Subcutaneous abdominal adipose tissue (tissue), 5 donors: ENCODE measurements at regions not wholly inside any gene's neighbourhood (a gene's known extent, or its start where the extent isn't known, plus 50 kb on each side); places are given as distances from the start of the nearest gene placed in this dataset.
"Not testable (repeated sequence)": the region's sequence is repeated elsewhere in the genome, so short reads cannot be mapped to it uniquely, and the experiment has no call there.

Experiments
- H3K27ac ChIP-seq: one replicate; pipeline ENCODE4 v1.7.0; 2013; ENCODE audit warnings: low read depth, mild to moderate bottlenecking, inconsistent platforms, low read length, moderate library complexity
- H3K27me3 ChIP-seq, 5 donors: one replicate each; pipeline ENCODE4 v1.7.0; 2013; ENCODE audit warnings: low read length in 5 of 5, inconsistent platforms in 1 of 5; ENCODE audit not compliant: control insufficient read depth in 5 of 5, insufficient read depth in 4 of 5
- H3K36me3 ChIP-seq, 5 donors: one replicate each; pipeline ENCODE4 v1.7.0; 2013; ENCODE audit warnings: low read length in 5 of 5; ENCODE audit not compliant: control insufficient read depth in 5 of 5, insufficient read depth in 5 of 5
- H3K4me1 ChIP-seq, 5 donors: one replicate each; pipeline ENCODE4 v1.7.0; 2013; ENCODE audit warnings: low read length in 5 of 5, mild to moderate bottlenecking in 3 of 5, moderate library complexity in 1 of 5; ENCODE audit not compliant: control insufficient read depth in 5 of 5, insufficient read depth in 5 of 5
- H3K4me3 ChIP-seq, 5 donors: one replicate each; pipeline ENCODE4 v1.7.0; 2013; ENCODE audit warnings: low read length in 5 of 5, low read depth in 1 of 5
- H3K9ac ChIP-seq, 5 donors: one replicate each; pipeline ENCODE4 v1.7.0; 2013; ENCODE audit warnings: low read length in 5 of 5, mild to moderate bottlenecking in 4 of 5, moderate library complexity in 3 of 5
- H3K9me3 ChIP-seq, 5 donors: one replicate each; pipeline ENCODE4 v1.7.0; 2013; ENCODE audit warnings: low read length in 5 of 5; ENCODE audit not compliant: control insufficient read depth in 5 of 5
- donor health status: healthy.
- donor health status: healthy.
- donor health status: healthy.
- donor health status: healthy.
- donor health status: healthy.

- no peaks in the 10 kb centered on the region for H3K27me3 ChIP-seq
- no peak overlapping the region for H3K27ac ChIP-seq
- H3K36me3 ChIP-seq: no peaks in the 10 kb centered on the region
- H3K9me3 ChIP-seq: no peaks in the 10 kb centered on the region
- no peaks in the 10 kb centered on the region for H3K4me1 ChIP-seq
- no peak overlapping the region for H3K9ac ChIP-seq
- no peak overlapping the region for H3K4me3 ChIP-seq
Observed at GRCh38 chr13:19362946-19363510, 181.4 kb upstream of the TUBA3C start.

- not testable (repeated sequence) for H3K4me1 ChIP-seq, H3K27me3 ChIP-seq, H3K4me3 ChIP-seq, H3K9ac ChIP-seq, H3K27ac ChIP-seq, H3K9me3 ChIP-seq, H3K36me3 ChIP-seq
Observed at GRCh38 chr13:19359697-19360096, 178.1 kb upstream of the TUBA3C start.

- H3K9me3 ChIP-seq: no peaks in the 10 kb centered on the region
- no peak overlapping the region for H3K4me3 ChIP-seq
- peaks cover 0 to 5% (median 0%) of the 10 kb centered on the region in 5 donors for H3K4me1 ChIP-seq
- no peak overlapping the region for H3K9ac ChIP-seq
- H3K27me3 ChIP-seq: peaks cover 4 to 11% (median 5%) of the 10 kb centered on the region in 5 donors
- H3K36me3 ChIP-seq: no peaks in the 10 kb centered on the region
- no peak overlapping the region for H3K27ac ChIP-seq
Observed at GRCh38 chr13:19345916-19346422, 164.3 kb upstream of the TUBA3C start.

GRCh38 chr13:19345158-19345557, 163.5 kb upstream of the TUBA3C start:
- Histone ChIP-seq H3K9ac (no peak overlapping the region), H3K36me3 (no peaks in the 10 kb centered on the region), H3K4me3 (peak overlapping the region in 1 of 5 donors; percentile 57)

GRCh38 chr13:19344585-19345120, 163.0 kb upstream of the TUBA3C start:
- H3K4me3 ChIP-seq: peak overlapping the region in 3 of 5 donors; percentile 11 to 57 (median 37)
- H3K27ac ChIP-seq, H3K9ac ChIP-seq, H3K4me1 ChIP-seq, H3K9me3 ChIP-seq, H3K36me3 ChIP-seq: not testable (repeated sequence)
- H3K27me3 ChIP-seq: peaks cover 4 to 11% (median 5%) of the 10 kb centered on the region in 5 donors

More at GRCh38 chr13:19345158-19345557, 163.5 kb upstream of the TUBA3C start:
- Histone ChIP-seq H3K27me3 (peaks cover 4 to 11% (median 5%) of the 10 kb centered on the region in 5 donors), H3K27ac (no peak overlapping the region), H3K9me3 (no peaks in the 10 kb centered on the region), H3K4me1 (peaks cover 0 to 5% (median 0%) of the 10 kb centered on the region in 5 donors)

GRCh38 chr13:19332378-19332777, 150.8 kb upstream of the TUBA3C start:
- H3K9me3 ChIP-seq: no peaks in the 10 kb centered on the region
- no peak overlapping the region for H3K4me3 ChIP-seq
- H3K36me3 ChIP-seq: no peaks in the 10 kb centered on the region
- no peak overlapping the region for H3K9ac ChIP-seq
- no peak overlapping the region for H3K27ac ChIP-seq
- H3K4me1 ChIP-seq: no peaks in the 10 kb centered on the region
- no peaks in the 10 kb centered on the region for H3K27me3 ChIP-seq

- Histone ChIP-seq H3K9me3 (peaks cover 1 to 5% (median 4%) of the 10 kb centered on the region in 5 donors), H3K27me3 (no peaks in the 10 kb centered on the region), H3K36me3 (no peaks in the 10 kb centered on the region), H3K4me3 (no peak overlapping the region), H3K4me1 (no peaks in the 10 kb centered on the region), H3K9ac (no peak overlapping the region), H3K27ac (no peak overlapping the region)
Observed at GRCh38 chr13:19329365-19329764, 147.7 kb upstream of the TUBA3C start.

- Histone ChIP-seq H3K9me3 (peaks cover 3 to 15% (median 10%) of the 10 kb centered on the region in 5 donors), H3K9ac (no peak overlapping the region), H3K4me1 (no peaks in the 10 kb centered on the region), H3K4me3 (no peak overlapping the region), H3K27ac (no peak overlapping the region), H3K36me3 (no peaks in the 10 kb centered on the region), H3K27me3 (no peaks in the 10 kb centered on the region)
Observed at GRCh38 chr13:19324325-19324724, 142.7 kb upstream of the TUBA3C start.

- no peak overlapping the region for H3K4me3 ChIP-seq
- H3K27ac ChIP-seq: no peak overlapping the region
- no peaks in the 10 kb centered on the region for H3K36me3 ChIP-seq
- H3K9me3 ChIP-seq: peaks cover 3 to 15% (median 10%) of the 10 kb centered on the region in 5 donors
- H3K4me1 ChIP-seq: no peaks in the 10 kb centered on the region
- peaks cover 0 to 4% (median 0%) of the 10 kb centered on the region in 5 donors for H3K27me3 ChIP-seq
- H3K9ac ChIP-seq: no peak overlapping the region
Observed at GRCh38 chr13:19321222-19321621, 139.6 kb upstream of the TUBA3C start.

GRCh38 chr13:19305434-19305833, 123.8 kb upstream of the TUBA3C start:
- H3K4me3 ChIP-seq: no peak overlapping the region
- no peaks in the 10 kb centered on the region for H3K36me3 ChIP-seq
- H3K9me3 ChIP-seq: peaks cover 0 to 3% (median 0%) of the 10 kb centered on the region in 5 donors
- no peak overlapping the region for H3K27ac ChIP-seq
- no peaks in the 10 kb centered on the region for H3K4me1 ChIP-seq
- peaks cover 0 to 3% (median 0%) of the 10 kb centered on the region in 5 donors for H3K27me3 ChIP-seq
- H3K9ac ChIP-seq: no peak overlapping the region
